NCI-H2196 (cell line): ENCODE measurements at regions not wholly inside any gene's neighbourhood (a gene's known extent, or its start where the extent isn't known, plus 50 kb on each side); places are given as distances from the start of the nearest gene placed in this dataset.
"Not testable (repeated sequence)": the region's sequence is repeated elsewhere in the genome, so short reads cannot be mapped to it uniquely, and the experiment has no call there.

Source experiments
- DNase-seq: peaks from one replicate; lab custom pipeline; 2025; ENCODE audit not compliant: unreplicated experiment; lab: John Stamatoyannopoulos, UW

DNA sequence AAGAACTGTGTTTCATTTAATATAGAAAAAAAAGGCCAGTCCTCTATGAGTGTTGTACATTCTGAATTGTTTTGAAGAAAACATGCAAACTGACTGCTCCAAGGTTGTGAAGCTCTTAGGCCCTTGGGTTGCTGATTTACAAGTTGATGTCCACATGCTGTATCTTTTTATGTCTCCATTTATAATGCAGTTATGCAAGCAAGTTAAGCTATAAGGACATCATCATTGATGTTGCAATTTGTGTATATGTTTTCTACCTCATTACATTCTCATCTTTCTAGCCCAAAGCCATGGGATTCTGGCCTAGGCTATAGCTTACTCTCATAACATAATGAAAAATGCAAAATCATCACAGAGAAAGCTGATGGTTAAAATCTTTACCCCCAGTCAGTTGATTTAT lies 245.7 kb upstream of the AGTR1 start:
- DNase-seq = no peak

DNA sequence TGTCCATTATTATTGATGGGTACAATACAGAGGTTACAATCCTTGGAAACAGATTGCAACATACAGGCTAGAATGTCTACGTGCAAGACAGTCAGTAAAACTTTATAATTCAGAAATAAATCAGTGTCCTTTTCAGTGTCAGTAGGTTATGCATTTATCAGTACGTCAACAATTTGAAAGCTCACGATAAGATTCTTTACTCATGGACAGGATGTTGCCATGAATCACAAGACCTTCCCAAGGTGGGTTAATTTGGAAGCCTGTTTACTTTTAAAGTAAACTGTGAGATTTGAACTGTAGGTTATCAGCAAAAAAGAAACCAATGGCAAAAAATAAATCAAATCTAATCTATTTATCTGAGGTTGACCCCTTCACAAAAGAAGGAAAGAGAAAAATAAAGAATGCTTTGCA lies 243.9 kb upstream of the AGTR1 start:
- DNase-seq = no peak

DNA sequence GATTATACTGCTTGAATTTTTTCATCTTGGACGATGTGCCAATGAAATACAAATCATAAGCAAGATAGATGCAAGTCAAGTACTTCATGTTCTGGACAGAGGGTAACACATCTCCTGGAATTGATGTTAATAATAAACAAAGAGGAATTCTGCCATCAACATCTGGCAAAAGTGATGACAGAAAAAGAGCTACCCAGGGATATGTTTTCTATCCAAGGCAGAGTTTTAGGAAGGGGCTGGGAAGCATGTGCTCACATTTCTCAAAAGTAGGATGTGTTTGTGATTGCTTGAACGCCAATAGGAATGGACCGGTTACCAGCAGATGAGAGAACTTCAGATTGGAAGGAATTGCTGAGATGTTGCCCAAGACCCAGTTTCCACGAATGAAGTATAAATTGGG lies 242.6 kb upstream of the AGTR1 start:
- DNase-seq = no peak

DNA sequence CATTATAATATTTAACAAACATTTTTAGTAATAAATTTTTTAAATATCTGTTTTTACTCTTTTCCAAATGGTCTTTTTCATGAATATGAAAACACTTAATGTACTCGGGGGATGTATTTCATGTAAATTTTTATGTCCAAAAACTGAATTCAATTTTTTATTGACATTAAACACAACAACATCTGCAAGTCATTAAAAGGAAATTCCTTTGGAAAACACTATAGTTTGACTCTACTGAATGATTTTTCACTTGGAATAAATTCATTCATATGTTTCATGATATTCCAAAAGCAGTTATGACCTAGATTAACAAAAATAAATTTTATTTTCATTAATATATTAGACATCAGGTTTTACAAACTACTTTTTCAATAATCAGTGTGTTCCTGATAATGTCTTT lies 239.8 kb upstream of the AGTR1 start:
- DNase-seq = no peak

DNA sequence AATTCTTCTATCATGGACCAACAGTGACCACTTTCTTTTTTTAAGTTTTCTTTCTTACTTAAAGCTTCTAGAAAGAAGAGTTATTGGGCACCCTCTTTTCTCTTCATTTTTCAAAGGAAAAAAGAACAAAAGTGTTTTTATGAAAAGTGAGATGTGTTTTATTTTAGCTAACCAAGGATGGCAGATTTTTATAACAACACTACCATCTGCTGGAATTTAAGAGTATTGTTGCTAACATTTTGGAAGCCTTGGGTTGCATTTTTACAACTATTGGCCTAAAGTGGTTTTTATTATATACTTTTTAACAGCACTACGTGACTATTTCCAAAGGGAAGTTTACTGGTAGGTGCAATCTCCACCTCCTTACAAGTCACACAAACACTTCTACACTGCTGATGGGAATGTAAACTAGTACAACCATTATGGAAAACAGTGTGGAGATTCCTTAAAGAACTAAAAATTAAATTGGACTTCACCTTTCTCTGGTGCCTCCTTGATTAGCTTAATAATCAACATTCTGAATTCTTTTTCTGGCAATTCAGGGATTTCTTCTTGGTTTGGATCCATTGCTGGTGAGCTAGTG lies 237.7 kb upstream of the AGTR1 start:
- DNase-seq = no peak

DNA sequence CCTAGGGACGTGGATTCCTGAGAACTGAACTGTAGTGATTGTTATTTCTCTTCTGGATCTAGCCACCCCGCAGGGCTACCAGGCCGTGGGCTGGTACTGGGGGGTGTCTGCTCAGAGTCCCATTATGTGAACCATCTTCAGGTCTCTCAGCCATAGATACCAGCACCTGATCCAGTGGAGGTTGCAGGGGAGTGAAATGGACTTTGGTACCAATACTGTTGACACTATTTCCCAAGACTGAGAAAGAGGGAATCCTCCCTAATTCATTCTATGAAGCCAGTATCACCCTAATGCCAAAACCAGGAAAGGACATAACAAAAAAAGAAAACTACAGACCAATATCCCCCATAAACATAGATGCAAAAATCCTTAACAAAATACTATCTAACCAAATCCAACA lies 237.0 kb upstream of the AGTR1 start:
- no peak for DNase-seq

DNA sequence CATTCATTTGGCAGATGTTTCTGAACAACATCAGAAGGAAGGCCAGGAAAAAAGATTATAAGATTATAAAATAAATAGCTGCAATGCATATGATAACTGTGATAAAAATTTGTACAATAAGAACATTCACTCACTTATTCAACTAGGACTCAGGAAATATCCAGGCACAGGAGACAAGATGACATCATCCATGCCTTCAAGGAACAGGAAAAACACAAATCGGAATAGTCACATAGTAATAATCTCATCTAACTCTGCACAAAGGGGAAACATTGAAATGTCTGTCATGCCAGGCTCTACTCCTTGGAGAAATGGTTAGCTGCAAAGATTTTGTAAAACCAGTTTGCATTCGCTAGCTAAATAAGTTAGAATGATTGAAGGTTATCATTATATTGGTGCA lies 233.5 kb upstream of the AGTR1 start:
- no peak for DNase-seq

DNA sequence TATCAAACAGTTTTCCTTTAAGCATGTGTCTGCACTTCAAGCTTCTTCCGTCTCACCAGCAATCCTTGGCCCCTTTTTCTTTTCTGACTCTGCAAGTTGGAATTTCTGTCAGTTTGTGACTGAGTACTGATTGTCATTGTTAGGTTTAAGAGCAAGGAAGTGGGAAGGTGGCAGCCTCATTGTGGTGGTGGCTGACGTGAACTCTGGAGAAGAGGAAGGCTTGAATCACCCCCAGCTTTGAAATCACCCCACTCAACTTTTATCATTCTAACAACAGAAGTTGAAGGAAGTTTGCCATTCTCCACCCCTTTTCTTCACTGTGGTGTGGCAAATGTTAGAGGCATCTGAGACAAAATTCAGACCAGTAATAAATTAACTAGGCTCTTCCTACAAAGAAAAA lies 231.6 kb upstream of the AGTR1 start:
- DNase-seq = no peak

DNA sequence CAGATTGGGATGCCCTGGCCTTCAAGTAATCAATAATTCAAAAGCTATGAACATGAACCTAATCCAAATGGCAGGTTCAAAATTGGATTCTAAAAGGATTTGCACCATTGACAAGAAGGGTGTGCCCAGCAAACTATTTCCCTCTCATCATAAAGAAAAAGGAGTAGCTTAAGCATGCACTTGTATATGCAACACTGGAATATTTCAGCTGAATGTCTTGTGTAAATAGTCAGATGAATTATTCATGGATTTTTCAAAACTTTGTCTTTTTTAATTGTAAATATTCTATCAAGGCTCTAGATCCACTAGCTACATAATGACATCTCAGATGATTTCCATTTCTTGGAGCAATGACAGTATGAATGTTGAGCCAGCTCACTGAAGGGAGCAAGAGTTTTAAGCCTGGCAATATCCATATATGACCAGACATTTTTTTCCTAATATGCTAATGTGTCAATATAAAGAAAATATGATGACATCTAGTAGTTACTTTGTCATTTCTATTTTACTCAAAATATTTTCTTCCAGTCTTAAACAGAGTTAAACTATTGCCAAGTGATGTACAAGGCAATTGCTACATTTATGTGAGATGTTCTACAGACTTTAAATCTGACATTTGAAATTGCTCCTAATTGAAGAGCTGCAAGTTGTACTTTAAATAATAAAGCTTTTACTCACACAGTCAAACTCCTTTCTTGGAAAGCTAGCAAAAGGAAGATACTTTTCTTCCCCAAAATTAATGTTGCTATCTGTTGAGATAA lies 230.5 kb upstream of the AGTR1 start:
- no peak for DNase-seq

DNA sequence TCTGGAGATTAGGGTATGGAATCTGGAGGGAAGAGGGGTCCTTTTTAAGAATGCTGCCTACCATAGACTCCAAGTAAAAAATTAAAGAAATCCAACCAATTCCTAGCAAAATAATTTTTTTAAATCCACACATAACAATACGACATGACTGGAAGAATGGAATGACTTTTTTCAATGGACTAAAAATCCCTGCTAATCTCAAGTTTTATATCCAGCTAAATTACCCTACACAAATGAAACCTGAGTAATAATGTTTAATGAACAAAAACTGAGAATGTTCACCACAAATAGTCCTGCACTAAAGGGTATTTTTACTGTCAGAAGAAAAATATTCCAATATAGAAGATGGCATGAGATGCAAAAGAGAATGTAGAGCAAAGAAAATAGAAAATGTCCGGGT lies 220.3 kb upstream of the AGTR1 start:
- no peak for DNase-seq

DNA sequence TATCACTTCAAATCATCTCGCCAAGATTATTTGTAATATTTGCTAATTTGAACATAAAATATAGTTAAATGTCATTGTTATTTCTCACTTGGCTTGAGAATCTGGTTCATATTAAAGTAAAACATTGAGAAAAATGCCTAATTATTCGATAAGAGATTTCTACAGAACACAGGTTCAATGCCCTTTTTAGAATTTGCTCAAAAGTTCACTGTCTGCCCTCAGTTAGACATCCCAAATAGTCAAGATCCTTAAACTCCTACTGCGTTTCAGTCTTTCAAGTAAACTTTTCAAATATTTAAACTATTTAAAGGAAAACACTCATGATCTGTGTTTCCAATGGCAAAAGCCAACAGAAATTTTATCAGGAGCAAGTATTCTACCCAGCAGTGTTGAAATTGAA lies 204.1 kb upstream of the AGTR1 start:
- no peak for DNase-seq

DNA sequence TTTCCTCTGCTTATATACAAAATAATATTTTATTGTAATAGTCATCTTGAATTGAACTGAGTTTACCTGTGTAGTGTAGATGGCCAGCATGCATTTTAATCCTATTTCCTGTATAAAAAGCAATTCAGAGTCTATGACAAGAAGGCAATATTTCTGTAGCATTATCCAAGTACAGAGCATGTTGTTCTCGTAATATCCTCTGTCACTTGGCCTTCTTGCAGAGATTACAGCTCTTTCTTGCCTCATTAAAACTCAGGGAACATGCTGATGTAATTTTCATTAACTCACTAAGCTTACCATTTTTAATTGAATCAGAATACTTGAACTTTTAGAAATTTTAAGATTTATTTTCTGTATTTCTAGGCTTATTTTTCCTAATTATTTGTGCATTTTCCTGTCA lies 203.3 kb upstream of the AGTR1 start:
- no peak for DNase-seq

DNA sequence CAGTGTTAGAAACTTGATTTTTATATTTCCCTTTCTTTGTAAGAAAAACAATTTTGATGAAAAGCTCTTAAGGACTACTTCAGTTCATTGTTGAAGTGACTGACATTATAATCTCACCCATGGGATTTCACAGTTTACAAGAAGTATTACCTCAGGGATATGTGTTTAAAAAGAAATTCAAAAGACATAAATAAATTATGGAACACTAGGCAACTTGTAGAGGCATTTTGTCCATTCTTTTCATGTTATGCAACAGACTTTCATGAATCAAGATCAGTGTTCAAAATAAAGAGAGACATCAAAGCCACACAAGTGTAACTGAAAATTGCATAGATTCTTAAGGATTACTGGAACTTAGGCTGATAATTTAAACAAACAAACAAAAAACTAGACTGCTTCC lies 196.8 kb upstream of the AGTR1 start:
- no peak for DNase-seq

DNA sequence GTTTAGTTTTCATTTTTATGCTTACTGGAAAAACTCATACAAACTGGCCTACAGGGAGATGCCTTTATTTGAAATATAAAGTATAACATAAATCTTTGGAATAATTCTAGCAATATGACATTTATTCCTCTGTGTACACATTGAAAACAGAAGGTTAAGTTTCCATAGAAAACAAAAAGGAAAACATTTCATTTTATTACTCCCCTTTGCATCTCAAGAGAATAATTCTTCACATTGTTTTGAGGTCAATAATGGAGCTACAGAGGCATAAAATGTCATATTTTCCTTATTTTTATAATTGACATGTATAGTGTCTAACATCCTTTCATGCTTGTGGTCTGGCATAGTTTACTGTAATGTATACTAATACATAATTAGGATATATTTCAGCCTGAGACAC lies 187.6 kb upstream of the AGTR1 start:
- no peak for DNase-seq

DNA sequence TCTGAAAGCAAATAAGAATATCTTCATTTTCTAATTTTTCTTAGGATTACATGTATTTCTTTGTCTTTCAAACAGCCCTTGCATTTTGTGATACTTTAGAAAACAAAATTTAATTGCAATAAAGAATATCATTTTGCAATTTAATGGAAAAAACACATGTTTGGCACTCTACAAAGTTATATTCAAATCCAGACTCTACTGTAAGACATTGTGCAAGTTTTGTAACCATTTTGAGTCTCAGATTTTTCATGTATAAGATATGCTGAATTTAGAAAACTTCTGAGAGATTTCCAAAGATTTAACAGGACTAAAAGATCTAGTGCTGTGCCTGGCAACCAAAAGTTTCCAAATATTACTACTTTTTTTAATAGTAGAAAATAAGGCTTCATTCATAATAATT lies 187.1 kb upstream of the AGTR1 start:
- no peak for DNase-seq

DNA sequence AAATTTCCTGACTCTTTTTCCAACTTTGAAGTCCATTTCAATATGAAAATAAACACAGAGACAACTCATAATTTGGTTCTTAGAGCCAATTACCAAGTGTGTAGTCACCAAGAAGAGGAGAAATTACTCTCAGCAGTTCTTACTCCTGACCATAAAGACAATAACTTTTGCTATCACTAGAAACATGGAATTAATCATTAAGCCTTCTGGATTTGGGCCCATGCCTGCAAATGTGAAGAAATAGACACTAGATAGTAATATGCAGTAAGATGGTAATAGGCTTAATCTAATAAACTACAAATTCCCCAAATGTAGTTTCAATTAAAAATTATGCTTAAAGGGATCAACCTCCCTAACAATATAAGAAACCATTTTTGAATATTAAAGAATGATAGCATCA lies 185.1 kb upstream of the AGTR1 start:
- no peak for DNase-seq

DNA sequence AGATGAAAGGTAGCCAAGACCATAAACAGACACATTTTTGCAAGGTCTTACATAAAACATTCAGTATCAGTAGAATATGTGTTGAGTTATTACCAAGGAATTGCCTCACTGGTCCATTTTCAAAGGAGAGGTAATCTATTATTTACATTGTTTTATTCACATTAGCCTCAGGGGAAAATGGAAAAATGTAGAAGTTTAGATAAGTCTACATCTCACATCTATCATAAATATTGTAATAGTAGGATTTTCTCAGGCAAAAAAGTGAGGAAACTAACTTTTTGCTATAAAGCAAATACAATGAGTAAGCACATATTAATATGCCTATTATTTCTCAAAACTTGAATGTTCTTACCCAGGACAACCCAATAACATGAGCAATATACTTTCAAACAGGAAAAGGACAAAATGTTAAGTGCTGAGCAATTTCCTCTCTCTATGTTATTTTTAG lies 184.6 kb upstream of the AGTR1 start:
- DNase-seq = no peak

DNA sequence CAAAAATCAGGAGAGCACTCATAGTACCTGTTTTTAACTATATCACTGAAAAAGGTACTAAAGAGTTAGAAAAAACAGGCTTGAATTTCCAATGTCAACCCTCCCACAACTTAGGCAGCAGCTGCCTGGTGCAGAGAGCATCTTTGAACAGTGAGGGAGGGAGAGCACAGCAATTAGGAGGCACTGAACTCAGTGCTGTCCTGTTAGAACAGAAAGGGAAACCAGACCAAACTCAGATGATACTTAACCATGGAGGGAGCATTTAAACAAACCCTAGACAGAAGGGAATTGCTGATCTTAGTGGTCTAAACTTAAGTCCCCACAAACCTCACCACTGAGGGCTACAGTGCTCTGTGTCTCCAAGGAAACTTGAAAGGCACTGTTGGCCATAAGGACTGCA lies 179.2 kb upstream of the AGTR1 start:
- DNase-seq = no peak

DNA sequence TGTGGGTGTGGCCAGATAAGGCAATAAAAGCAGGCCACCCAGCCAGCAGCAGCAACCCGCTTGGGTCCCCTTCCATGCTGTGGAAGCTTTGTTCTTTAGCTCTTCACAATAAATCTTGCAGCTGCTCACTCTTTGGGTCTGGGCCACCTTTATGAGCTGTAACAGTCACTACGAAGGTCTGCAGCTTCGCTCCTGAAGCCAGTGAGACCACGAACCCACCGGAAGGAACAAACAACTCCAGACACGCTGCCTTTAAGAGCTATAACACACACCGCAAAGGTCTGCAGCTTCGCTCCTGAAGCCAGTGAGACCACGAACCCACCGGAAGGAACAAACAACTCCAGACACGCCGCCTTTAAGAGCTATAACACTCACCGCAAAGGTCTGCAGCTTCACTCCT lies 172.1 kb upstream of the AGTR1 start:
- not testable (repeated sequence) for DNase-seq

DNA sequence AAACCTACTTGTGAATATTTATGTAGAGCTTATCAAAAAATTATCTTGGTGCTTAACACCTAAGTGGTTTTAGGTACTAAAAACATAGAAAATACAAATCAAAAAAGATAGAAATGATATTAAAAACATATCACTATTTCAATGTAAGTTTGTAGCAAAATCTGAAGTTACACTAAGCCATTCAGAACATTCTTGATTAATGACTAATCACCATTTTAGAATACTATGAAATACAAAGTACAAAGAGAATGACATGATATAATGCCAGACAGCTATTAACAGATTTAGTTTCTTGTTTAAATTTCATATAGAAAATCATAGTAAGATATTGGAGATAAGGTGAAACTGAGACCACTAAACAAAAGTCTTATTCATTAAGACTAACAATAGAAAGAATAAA lies 169.7 kb upstream of the AGTR1 start:
- no peak for DNase-seq

DNA sequence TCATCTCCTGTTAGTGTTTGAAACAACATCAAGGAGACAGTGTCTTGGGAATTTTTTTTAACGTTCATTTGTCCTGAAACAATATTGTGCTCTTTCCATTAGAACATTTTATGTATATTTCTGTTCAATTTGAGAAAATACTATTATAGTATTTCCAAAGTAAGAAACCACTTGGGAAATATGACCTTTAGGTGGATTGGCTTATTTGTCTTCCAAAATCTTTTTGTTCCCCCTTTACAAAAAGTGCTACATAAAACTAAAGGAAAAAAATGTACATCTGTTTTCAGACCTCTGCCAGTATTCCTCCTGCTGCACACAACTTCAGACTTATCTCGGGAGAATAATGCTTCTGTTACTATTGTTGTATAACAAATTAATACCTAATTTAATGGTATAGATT lies 165.9 kb upstream of the AGTR1 start:
- DNase-seq = no peak

DNA sequence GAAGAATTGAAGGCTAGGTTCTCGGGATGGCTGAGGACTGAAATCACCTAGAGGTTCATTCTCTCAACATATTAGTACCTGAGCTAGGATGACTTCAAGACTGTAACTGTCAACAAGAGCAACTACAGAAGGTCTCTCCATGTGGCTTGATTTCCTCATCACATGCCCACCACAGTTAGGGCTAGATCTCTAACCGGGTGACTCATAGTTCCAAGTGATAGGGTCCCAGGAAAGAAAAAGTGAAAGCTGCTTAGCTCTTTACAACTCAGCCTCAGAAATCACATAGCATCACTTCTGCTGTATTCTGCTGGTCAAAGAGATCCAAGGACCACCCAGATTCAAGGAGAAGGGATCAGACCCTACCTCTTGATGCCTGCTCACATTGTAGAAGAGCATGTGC lies 165.4 kb upstream of the AGTR1 start:
- no peak for DNase-seq

DNA sequence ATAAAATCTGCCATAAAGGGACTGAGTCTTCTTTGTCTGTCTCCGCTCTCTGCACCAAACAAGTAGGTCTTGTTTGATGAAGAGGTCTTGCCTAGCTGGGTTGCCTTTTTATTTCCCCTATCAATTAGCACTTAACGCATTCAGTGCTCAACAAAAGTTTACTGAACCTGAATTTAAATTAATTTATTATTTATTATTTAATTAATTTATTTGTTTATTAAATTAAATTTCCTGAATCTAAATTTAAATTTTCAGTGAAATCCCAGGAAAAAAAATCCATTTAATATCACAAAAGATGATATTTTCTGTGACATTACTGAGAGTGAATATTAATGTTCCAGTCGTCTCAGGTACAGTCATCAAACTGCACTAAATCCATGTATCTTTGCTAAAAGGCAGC lies 164.9 kb upstream of the AGTR1 start:
- DNase-seq = no peak
